DOHH2 (cell line): ENCODE measurements at regions not wholly inside any gene's neighbourhood (a gene's known extent, or its start where the extent isn't known, plus 50 kb on each side); places are given as distances from the start of the nearest gene placed in this dataset.
"Not testable (repeated sequence)": the region's sequence is repeated elsewhere in the genome, so short reads cannot be mapped to it uniquely, and the experiment has no call there.

Experiments
- H3F3A ChIP-seq: fragments of 200-600 bp; sonication (generic), shearing (Covaris generic); 2 replicates; pipeline ENCODE4 v1.6.0; 2016; ENCODE audit warnings: antibody characterized with exemption, mild to moderate bottlenecking; ENCODE audit not compliant: control insufficient read depth, insufficient read depth
- H3K27ac ChIP-seq: fragments of 200-600 bp; sonication (generic); 2 replicates; pipeline ENCODE4 v1.5.1; 2014; ENCODE audit warnings: low read depth, mild to moderate bottlenecking, low read length, moderate library complexity
- H3K27me3 ChIP-seq: fragments of 200-600 bp; sonication (generic); 2 replicates; pipeline ENCODE4 v1.6.1; 2014; ENCODE audit warnings: mild to moderate bottlenecking, low read length, mixed read lengths; ENCODE audit not compliant: control insufficient read depth
- H3K36me3 ChIP-seq: fragments of 200-600 bp; sonication (generic); 2 replicates; pipeline ENCODE4 v1.6.1; 2014; ENCODE audit warnings: mild to moderate bottlenecking, low read length, moderate library complexity, mixed read lengths; ENCODE audit not compliant: control insufficient read depth
- H3K4me1 ChIP-seq: fragments of 200-600 bp; sonication (generic); 2 replicates; pipeline ENCODE4 v1.6.1; 2014; ENCODE audit warnings: mild to moderate bottlenecking, low read length, mixed read lengths; ENCODE audit not compliant: control insufficient read depth
- H3K4me2 ChIP-seq: fragments of 200-600 bp; sonication (generic); 2 replicates; pipeline ENCODE4 v1.6.0; 2014; ENCODE audit warnings: mild to moderate bottlenecking, low read length, moderate library complexity
- H3K4me3 ChIP-seq: fragments of 200-600 bp; sonication (generic); 2 replicates; pipeline ENCODE4 v1.5.1; 2014; ENCODE audit warnings: mild to moderate bottlenecking, low read length, mixed read lengths
- H3K79me2 ChIP-seq: fragments of 200-600 bp; sonication (generic); 2 replicates; pipeline ENCODE4 v1.6.1; 2014; ENCODE audit warnings: mild to moderate bottlenecking, low read length, mixed read lengths; ENCODE audit not compliant: control insufficient read depth
- H3K9me2 ChIP-seq: fragments of 200-600 bp; sonication (generic); replicated peaks from 2 replicates; pipeline ENCODE4 v1.6.1; 2014; ENCODE audit warnings: mild to moderate bottlenecking, low read length, mixed read lengths; ENCODE audit not compliant: control insufficient read depth
- H3K9me3 ChIP-seq: fragments of 200-600 bp; sonication (generic); 2 replicates; pipeline ENCODE4 v1.6.1; 2014; ENCODE audit warnings: antibody characterized with exemption, low read length, mixed read lengths; ENCODE audit not compliant: control insufficient read depth, insufficient read depth
- H4K20me1 ChIP-seq: fragments of 200-600 bp; sonication (generic); 2 replicates; pipeline ENCODE4 v1.6.0; 2014; ENCODE audit warnings: low read depth, mild to moderate bottlenecking, antibody characterized with exemption, low read length, moderate library complexity; ENCODE audit not compliant: control insufficient read depth, insufficient read depth
- EZH2phosphoT487 ChIP-seq: fragments of 200-600 bp; sonication (generic); IDR thresholded peaks from 2 replicates; pipeline ENCODE4 v1.6.1; 2017; ENCODE audit warnings: borderline replicate concordance, mild to moderate bottlenecking, antibody characterized with exemption, low read length, moderate library complexity, mixed read lengths
- TF ChIP-seq, protein P1 (sequence below): fragments of 200-600 bp; sonication (generic); IDR thresholded peaks from one replicate; pipeline ENCODE4 v1.5.1; 2014; ENCODE audit warnings: antibody characterized with exemption, mild to moderate bottlenecking, low read depth, low read length; ENCODE audit not compliant: poor library complexity, severe bottlenecking

GRCh38 chr2:147002256-147002655, 842.6 kb upstream of the ACVR2A start:
- Histone ChIP-seq H3K4me2 (no peak overlapping the region), H3K27ac (no peak overlapping the region), H3K4me3 (no peak overlapping the region), H3K9me2 (no peaks in the 10 kb centered on the region), H3K79me2 (no peaks in the 10 kb centered on the region), H3K27me3 (no peaks in the 10 kb centered on the region), H3K9me3 (no peaks in the 10 kb centered on the region), H3K36me3 (no peaks in the 10 kb centered on the region), H3K4me1 (no peaks in the 10 kb centered on the region), H4K20me1 (no peaks in the 10 kb centered on the region), H3F3A (no peaks in the 10 kb centered on the region)
- TF ChIP-seq, protein P1, sequence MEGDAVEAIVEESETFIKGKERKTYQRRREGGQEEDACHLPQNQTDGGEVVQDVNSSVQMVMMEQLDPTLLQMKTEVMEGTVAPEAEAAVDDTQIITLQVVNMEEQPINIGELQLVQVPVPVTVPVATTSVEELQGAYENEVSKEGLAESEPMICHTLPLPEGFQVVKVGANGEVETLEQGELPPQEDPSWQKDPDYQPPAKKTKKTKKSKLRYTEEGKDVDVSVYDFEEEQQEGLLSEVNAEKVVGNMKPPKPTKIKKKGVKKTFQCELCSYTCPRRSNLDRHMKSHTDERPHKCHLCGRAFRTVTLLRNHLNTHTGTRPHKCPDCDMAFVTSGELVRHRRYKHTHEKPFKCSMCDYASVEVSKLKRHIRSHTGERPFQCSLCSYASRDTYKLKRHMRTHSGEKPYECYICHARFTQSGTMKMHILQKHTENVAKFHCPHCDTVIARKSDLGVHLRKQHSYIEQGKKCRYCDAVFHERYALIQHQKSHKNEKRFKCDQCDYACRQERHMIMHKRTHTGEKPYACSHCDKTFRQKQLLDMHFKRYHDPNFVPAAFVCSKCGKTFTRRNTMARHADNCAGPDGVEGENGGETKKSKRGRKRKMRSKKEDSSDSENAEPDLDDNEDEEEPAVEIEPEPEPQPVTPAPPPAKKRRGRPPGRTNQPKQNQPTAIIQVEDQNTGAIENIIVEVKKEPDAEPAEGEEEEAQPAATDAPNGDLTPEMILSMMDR: no peak
- TF ChIP-seq EZH2phosphoT487: no peak

- H3F3A ChIP-seq: no peaks in the 10 kb centered on the region
- H3K79me2 ChIP-seq: no peaks in the 10 kb centered on the region
- H3K4me3 ChIP-seq: no peak overlapping the region
- no peak for TF ChIP-seq EZH2phosphoT487
- TF ChIP-seq, protein P1: no peak
- H4K20me1 ChIP-seq: no peaks in the 10 kb centered on the region
- no peaks in the 10 kb centered on the region for H3K9me3 ChIP-seq
- no peak overlapping the region for H3K27ac ChIP-seq
- H3K4me1 ChIP-seq: no peaks in the 10 kb centered on the region
- H3K36me3 ChIP-seq: no peaks in the 10 kb centered on the region
- no peak overlapping the region for H3K4me2 ChIP-seq
- no peaks in the 10 kb centered on the region for H3K27me3 ChIP-seq
- no peaks in the 10 kb centered on the region for H3K9me2 ChIP-seq
Observed at GRCh38 chr2:147001061-147001460, 843.8 kb upstream of the ACVR2A start.

- H3K4me1 ChIP-seq, H3K4me3 ChIP-seq, H3K79me2 ChIP-seq, H4K20me1 ChIP-seq, H3K27me3 ChIP-seq, H3K36me3 ChIP-seq, H3K9me2 ChIP-seq, H3K9me3 ChIP-seq, H3F3A ChIP-seq, H3K4me2 ChIP-seq, H3K27ac ChIP-seq: not testable (repeated sequence)
Observed at GRCh38 chr2:147000151-147000550, 844.7 kb upstream of the ACVR2A start.

DNA sequence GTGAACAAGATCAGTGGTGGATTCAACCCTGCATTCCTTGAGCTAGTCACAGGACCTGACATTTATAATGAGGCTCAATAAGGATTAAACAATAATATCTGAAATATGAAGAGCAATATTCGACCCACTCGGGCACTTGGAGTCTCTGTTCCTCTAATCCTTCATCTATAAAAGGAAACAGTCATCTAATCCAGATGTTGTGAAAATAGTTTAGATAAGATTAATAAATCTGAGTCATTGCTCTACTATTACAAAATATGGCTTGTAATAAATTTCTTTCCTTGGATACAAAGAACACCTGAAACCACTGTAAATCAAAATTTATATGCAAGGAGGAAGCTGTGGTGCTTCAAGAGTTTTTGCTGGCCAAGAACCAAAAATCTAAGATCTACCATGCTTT, 846.9 kb upstream of the ACVR2A start:
- Histone ChIP-seq H3K27me3 (no peaks in the 10 kb centered on the region), H4K20me1 (no peaks in the 10 kb centered on the region), H3K4me1 (no peaks in the 10 kb centered on the region), H3K36me3 (no peaks in the 10 kb centered on the region), H3K4me2 (no peak overlapping the region), H3K27ac (no peak overlapping the region), H3K9me3 (no peaks in the 10 kb centered on the region), H3K4me3 (no peak overlapping the region), H3F3A (no peaks in the 10 kb centered on the region), H3K9me2 (no peaks in the 10 kb centered on the region; the same call in 1 of the 2 replicates), H3K79me2 (no peaks in the 10 kb centered on the region)
- TF ChIP-seq EZH2phosphoT487: no peak
- TF ChIP-seq, protein P1: no peak
